Vagina (tissue), 2 donors: ENCODE measurements at regions not wholly inside any gene's neighbourhood (a gene's known extent, or its start where the extent isn't known, plus 50 kb on each side); places are given as distances from the start of the nearest gene placed in this dataset.

Experiments
- POLR2A ChIP-seq, 2 donors: fragments of 450-650 bp; IDR thresholded peaks; one replicate each; pipeline ENCODE4 v1.6.1; 2017; ENCODE audit warnings: antibody characterized with exemption in 2 of 2, mild to moderate bottlenecking in 2 of 2, moderate library complexity in 2 of 2
- POLR2AphosphoS5 ChIP-seq, 2 donors: sonication (generic); formaldehyde crosslinking; IDR thresholded peaks; one replicate each; pipeline ENCODE4 v1.9.0; 2017; ENCODE audit warnings: antibody characterized with exemption in 2 of 2, mild to moderate bottlenecking in 2 of 2, low read depth in 1 of 2; ENCODE audit not compliant: insufficient read depth in 1 of 2
- TF ChIP-seq, protein P1 (sequence below), 3 experiments: fragments of 450-650 bp in 2 of 3; fragments of 200-600 bp in 1 of 3; sonication (generic) in 1 of 3; IDR thresholded peaks; one replicate each; pipeline ENCODE4 v1.5.1; 2017 to 2019; ENCODE audit warnings: antibody characterized with exemption in 3 of 3, mild to moderate bottlenecking in 2 of 3, moderate library complexity in 2 of 3

DNA sequence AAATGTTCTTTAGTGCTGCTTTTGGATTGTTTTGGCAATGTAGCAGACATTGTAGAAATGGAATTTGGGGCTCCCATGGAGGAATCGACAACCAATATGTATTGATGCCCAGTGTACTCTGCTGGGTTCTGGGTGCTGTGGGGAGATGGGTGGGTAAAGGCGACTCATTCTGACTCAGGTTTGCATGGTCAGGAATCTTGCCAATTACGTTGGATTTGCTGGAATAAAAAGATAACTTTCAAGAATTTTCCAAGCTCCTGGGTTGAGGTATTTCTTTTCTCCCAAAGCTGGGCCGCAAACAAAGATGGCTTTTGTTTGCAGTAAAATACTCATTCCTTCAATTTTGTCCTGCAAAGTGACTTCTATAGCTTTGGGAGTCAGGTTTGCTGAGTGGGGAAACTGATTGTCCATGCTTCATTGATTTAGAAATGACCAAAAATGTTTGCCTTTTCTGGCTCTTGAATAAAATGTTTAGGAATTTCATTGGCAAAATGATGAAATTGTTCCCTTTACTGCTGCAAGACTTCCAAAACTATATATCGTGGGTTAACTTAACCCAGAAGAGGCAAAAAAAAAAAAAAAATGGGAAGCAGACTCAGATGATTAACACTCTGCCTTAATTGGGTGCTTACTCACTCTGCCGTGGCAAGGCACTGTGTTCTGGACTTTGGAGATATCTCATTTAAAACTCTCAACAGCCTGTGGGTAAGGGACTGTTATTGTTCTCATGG, 57.0 kb downstream of the RTL9 start:
- TF ChIP-seq, protein P1, sequence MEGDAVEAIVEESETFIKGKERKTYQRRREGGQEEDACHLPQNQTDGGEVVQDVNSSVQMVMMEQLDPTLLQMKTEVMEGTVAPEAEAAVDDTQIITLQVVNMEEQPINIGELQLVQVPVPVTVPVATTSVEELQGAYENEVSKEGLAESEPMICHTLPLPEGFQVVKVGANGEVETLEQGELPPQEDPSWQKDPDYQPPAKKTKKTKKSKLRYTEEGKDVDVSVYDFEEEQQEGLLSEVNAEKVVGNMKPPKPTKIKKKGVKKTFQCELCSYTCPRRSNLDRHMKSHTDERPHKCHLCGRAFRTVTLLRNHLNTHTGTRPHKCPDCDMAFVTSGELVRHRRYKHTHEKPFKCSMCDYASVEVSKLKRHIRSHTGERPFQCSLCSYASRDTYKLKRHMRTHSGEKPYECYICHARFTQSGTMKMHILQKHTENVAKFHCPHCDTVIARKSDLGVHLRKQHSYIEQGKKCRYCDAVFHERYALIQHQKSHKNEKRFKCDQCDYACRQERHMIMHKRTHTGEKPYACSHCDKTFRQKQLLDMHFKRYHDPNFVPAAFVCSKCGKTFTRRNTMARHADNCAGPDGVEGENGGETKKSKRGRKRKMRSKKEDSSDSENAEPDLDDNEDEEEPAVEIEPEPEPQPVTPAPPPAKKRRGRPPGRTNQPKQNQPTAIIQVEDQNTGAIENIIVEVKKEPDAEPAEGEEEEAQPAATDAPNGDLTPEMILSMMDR (IDR thresholded peaks at IDR 0.05), result no peak
- TF ChIP-seq POLR2A (IDR thresholded peaks at IDR 0.05), result no peak
- no peak for TF ChIP-seq POLR2AphosphoS5 (IDR thresholded peaks at IDR 0.05; ENCODE audit: insufficient read depth in 1 of 2, low read depth in 1 of 2)
